Adipocyte (in vitro differentiated cells): ENCODE measurements at regions not wholly inside any gene's neighbourhood (a gene's known extent, or its start where the extent isn't known, plus 50 kb on each side); places are given as distances from the start of the nearest gene placed in this dataset.

ENCODE experiments used
- DNase-seq: peaks from one replicate; pipeline ENCODE4 v3.0.0-alpha.2; 2015; ENCODE audit warnings: low read depth
- H3K27me3 ChIP-seq: replicated peaks from 2 replicates; pipeline ENCODE4 v1.7.0; 2013; ENCODE audit warnings: mild to moderate bottlenecking, low read length, moderate library complexity; ENCODE audit not compliant: control insufficient read depth, insufficient read depth
- H3K36me3 ChIP-seq: 2 replicates; pipeline ENCODE4 v1.7.0; 2013; ENCODE audit warnings: low read length, mild to moderate bottlenecking, moderate library complexity; ENCODE audit not compliant: control insufficient read depth, insufficient read depth, severe bottlenecking
- H3K4me1 ChIP-seq: 2 replicates; pipeline ENCODE4 v1.7.0; 2013; ENCODE audit warnings: mild to moderate bottlenecking, low read length, moderate library complexity; ENCODE audit not compliant: control insufficient read depth, insufficient read depth
- H3K4me3 ChIP-seq: 2 replicates; pipeline ENCODE4 v1.7.0; 2013; ENCODE audit warnings: mild to moderate bottlenecking, low read length, moderate library complexity
- H3K9ac ChIP-seq: 2 replicates; pipeline ENCODE4 v1.7.0; 2013; ENCODE audit warnings: mild to moderate bottlenecking, low read length, moderate library complexity
- H3K9me3 ChIP-seq: 2 replicates; pipeline ENCODE4 v1.7.0; 2013; ENCODE audit warnings: mild to moderate bottlenecking, low read length, moderate library complexity; ENCODE audit not compliant: control insufficient read depth

DNA sequence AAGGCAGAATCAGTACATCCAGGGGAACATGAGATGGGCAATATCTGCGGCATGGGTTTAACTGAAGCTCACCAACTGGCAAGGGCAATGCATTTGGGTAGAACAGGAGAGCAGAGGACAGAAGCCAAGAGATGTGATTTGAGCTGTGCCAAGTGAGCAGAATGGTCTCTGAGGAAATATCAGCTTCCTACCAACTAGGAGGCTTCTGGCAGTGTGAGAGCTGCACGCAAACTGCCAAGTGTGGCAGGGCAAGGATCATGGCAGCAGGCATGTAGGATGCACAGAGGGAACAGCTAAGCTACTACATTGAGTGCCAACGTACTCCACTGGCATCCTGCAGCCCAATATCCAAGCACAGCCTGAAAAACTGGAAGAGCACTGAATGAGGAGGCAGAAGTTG lies 1036.5 kb downstream of the TUSC7 start:
- DNase-seq = no peak
- no peak overlapping the region for H3K9ac ChIP-seq
- peaks cover 4% of the 10 kb centered on the region for H3K27me3 ChIP-seq
- no peaks in the 10 kb centered on the region for H3K36me3 ChIP-seq
- no peak overlapping the region for H3K4me3 ChIP-seq
- no peaks in the 10 kb centered on the region for H3K9me3 ChIP-seq
- no peaks in the 10 kb centered on the region for H3K4me1 ChIP-seq

DNA sequence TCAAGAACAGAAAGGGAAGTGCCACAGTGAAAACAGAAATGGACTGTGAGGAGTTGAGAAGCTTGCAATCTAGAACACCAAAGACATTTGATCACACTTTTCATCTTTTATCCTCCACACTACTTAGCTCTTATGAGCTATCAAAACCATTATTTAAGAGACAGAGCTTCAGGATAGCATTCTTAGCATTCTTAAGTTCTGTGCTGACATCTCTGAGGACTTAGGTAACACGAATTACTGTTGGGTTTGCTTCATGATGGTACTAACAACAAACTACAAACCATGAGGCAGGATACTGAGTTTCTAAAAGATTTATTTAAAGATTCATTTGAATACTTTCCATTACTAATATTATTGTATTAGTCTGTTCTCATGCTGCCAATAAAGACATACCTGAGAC lies 1038.6 kb downstream of the TUSC7 start:
- no peak for DNase-seq
- Histone ChIP-seq H3K36me3 (no peaks in the 10 kb centered on the region), H3K4me3 (no peak overlapping the region), H3K4me1 (no peaks in the 10 kb centered on the region), H3K27me3 (peaks cover 4% of the 10 kb centered on the region), H3K9ac (no peak overlapping the region), H3K9me3 (no peaks in the 10 kb centered on the region)

DNA sequence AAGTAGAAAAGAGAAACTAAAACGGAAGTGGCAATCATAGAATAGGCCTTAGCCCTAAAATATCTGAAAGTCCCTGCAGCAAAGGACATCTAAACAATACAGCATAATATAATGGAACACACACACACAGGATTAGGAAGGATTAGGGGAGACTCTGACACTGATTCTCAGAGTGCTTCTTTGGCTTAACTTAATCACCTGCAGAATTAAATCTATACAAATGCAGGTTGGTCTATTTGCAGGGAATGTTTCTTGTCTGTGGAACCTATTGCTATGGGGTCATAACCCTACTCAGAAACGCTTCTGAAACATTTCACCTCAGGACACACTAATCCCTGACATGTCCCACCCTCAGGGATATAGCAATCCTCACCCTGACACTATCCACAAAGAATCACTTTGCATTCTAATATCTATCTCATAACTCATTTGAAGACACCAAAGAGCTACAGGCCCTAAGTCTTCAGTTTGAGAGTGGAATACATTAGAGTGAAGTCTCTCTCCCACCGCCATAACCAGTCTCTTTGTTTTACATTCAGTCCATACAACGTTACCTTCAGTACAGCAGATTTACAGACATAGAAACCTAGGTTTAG lies 1041.2 kb downstream of the TUSC7 start:
- Histone ChIP-seq H3K36me3 (no peaks in the 10 kb centered on the region), H3K9ac (no peak overlapping the region), H3K27me3 (no peaks in the 10 kb centered on the region), H3K4me3 (no peak overlapping the region), H3K4me1 (no peaks in the 10 kb centered on the region), H3K9me3 (no peaks in the 10 kb centered on the region)
- no peak for DNase-seq

DNA sequence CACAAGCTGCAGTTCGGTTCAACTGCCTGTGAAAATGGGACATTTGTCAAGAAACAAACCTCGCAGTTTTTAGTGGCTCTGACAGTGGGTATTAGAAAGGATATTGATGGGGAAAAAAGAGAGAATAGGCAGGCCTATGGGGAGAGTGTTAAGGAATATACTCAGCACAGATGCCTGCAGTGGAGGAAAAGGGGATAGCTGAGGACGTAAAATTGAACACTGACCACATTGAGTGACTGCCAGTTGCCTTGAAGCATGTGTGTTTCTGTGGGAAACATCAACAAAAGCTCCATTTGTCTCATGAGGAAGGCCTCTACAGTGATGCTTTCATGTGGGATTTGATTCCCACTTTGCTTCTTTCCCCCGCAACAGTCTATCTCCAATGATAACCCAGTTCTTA lies 1042.1 kb downstream of the TUSC7 start:
- Histone ChIP-seq H3K9ac (no peak overlapping the region), H3K27me3 (no peaks in the 10 kb centered on the region), H3K4me1 (no peaks in the 10 kb centered on the region), H3K4me3 (no peak overlapping the region), H3K9me3 (no peaks in the 10 kb centered on the region), H3K36me3 (no peaks in the 10 kb centered on the region)
- DNase-seq = no peak

DNA sequence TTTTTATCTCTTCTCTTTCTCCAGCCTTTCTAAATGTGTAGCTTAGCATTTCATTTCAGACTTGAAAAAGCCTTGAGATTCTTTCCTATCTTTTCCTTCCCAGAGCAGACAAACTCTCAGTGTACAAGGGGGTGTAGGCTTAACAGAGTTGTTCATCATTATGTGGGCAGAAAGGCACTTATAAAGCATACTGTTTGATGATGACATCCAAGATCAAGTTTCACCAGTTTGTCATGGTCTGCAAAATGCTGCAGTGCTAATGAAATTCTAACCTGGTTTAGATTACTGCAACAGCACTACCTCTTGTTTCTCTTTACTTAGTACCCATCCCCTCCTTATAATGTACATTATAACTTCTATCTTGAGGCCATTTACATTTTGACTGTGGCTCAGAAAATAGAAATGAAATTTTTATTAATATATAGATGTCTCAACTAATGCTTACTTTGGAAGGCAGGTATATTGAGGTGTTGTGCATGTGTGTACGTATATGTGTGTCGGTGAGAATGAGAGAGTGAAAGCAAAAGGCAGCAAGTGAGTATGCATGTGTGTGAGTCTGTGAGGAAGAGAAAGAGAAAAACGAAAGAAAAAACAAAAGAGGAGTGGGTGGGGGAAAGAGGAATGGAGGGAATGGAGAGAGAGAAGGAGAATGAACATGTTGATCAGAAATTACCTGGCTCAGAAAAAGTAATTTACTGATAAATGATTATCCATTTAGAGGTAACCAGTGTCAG lies 1043.6 kb downstream of the TUSC7 start:
- Histone ChIP-seq H3K9ac (no peak overlapping the region), H3K4me1 (no peaks in the 10 kb centered on the region), H3K36me3 (no peaks in the 10 kb centered on the region)

DNA sequence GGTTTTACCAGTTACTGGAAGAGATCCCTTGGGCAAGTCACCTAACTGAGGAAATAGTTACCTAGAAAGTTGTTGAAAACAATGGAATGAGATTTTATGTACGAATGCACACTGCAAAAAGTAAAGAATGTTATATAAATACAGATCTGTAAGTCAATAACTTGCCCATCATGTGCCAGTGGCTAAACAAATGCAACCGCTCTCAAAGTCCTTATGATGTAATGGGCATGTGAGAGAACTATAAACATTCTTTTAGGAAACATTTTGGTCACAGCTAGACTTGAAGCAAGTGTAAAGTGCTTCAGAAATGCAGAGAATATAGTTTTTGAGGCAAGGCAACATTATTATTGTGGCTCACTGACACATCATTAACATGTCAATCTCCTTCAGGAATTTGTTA lies 1044.5 kb downstream of the TUSC7 start:
- Histone ChIP-seq H3K4me3 (no peak overlapping the region), H3K9me3 (no peaks in the 10 kb centered on the region), H3K9ac (no peak overlapping the region), H3K36me3 (no peaks in the 10 kb centered on the region), H3K4me1 (no peaks in the 10 kb centered on the region), H3K27me3 (no peaks in the 10 kb centered on the region)
- DNase-seq = no peak

More for the DNA sequence above, 1043.6 kb downstream of the TUSC7 start:
- DNase-seq = peak; percentile 86
- H3K4me3 ChIP-seq = no peak overlapping the region
- no peaks in the 10 kb centered on the region for H3K9me3 ChIP-seq
- no peaks in the 10 kb centered on the region for H3K27me3 ChIP-seq

DNA sequence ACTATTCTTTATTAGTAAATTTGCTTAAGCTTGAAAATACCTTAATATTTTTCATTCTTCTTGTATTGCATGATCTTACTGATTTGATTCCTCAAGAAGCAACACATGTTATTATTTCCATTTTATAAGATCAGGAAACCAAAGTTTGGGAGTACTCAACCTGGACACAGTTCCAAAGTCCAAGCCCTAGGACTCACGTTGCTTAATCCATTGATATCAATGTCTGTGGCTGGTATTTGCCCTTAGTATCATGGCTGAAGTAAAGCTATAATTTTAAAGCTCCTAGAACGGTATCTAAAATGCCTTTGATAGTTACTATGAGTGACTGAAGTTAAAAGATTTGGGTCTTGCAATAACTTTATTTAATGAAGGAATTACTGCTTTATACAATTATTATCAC lies 1045.3 kb downstream of the TUSC7 start:
- no peaks in the 10 kb centered on the region for H3K36me3 ChIP-seq
- no peak overlapping the region for H3K4me3 ChIP-seq
- H3K9me3 ChIP-seq = no peaks in the 10 kb centered on the region
- no peaks in the 10 kb centered on the region for H3K27me3 ChIP-seq
- no peak overlapping the region for H3K9ac ChIP-seq
- DNase-seq = no peak
- H3K4me1 ChIP-seq = no peaks in the 10 kb centered on the region

DNA sequence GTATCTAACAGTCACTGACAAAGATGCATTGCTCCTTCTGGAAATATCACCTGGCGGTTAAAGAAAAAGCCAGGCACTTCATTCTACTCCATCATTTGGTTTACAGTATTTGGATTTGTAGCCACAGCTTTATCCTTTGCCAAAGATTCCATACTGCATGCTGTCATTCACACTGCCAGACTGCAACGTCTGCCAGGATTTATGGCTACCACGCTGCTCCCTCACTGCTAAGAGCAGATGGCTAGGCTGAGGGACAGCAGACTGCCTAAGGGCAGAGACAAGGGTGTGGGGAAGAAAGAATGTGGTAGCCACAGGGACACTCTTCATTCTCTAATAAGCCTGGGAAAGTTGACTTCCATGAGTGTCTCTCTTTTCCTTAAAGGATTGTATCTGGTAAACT lies 1047.0 kb downstream of the TUSC7 start:
- H3K9me3 ChIP-seq = no peaks in the 10 kb centered on the region
- DNase-seq = no peak
- H3K36me3 ChIP-seq = no peaks in the 10 kb centered on the region
- H3K4me3 ChIP-seq = no peak overlapping the region
- H3K27me3 ChIP-seq = no peaks in the 10 kb centered on the region
- H3K9ac ChIP-seq = no peak overlapping the region
- no peaks in the 10 kb centered on the region for H3K4me1 ChIP-seq

DNA sequence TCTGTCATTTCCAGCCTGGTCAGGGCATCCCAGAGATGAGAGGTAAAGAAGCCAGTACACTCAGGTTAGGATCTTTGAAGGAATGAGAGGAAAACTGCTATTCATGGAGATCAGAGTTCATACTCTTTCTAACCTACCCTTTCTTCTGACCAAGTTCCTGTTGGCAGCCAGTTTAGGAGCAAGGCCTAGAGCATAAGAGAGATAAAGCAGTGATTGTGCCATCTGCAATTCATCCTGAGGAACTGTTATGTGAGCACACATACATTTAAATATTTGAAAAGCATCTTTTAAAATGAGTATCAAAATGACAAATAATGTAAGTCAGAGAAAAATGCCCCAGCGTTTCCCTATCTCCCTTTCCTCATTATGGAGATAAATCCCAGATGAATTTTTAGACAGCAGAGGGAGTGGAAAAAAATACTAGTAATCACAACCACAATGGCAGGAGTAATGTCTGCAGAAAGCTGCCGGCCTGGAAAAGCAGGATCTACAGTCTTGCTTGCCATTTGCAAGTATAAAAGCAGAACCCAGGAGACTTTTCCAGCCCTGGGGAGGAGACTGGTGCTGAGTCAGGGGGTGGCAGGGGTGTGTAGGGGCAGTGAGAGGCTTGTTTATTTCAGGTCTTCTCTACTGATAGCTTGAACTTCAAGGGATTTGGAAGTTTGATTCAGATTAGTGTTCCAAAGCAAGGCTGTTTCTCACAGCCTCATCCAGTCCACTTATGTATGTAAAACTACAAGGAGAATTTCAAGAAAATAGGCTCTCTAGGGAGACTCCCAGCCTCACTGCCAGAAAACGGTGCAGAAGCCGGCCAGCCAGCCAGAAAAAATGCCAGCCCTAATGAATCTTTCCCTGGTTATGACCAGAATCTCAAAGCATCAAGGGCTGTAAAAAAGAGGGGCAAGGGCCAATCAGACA lies 1052.4 kb downstream of the TUSC7 start:
- Histone ChIP-seq H3K4me1 (peaks cover 11% of the 10 kb centered on the region), H3K36me3 (no peaks in the 10 kb centered on the region), H3K27me3 (peaks cover 8% of the 10 kb centered on the region), H3K9me3 (no peaks in the 10 kb centered on the region), H3K4me3 (no peak overlapping the region), H3K9ac (no peak overlapping the region)
- DNase-seq = no peak

DNA sequence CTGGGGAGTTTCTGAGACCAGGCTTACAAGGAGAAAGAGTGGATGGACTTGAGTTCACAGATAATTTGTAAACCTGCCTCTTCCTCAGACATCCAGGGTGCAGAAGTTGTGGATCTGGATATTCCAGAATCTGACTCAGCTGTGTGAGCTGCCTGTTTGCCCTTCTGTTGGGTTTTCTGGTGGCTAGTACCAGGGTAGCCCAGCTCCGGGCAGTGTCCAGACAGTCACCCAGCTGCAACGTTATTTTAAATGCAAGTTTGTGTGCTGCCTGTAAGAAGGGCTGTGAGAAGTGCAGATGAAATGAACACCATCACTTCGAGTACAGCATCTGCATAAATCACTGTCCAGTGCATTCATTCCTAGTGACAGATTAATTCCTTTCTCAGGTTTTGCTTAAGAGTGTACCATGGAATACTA lies 1053.0 kb downstream of the TUSC7 start:
- Histone ChIP-seq H3K9ac (no peak overlapping the region), H3K9me3 (no peaks in the 10 kb centered on the region), H3K36me3 (no peaks in the 10 kb centered on the region), H3K4me3 (no peak overlapping the region), H3K27me3 (peaks cover 8% of the 10 kb centered on the region), H3K4me1 (peaks cover 11% of the 10 kb centered on the region)
- DNase-seq = no peak

DNA sequence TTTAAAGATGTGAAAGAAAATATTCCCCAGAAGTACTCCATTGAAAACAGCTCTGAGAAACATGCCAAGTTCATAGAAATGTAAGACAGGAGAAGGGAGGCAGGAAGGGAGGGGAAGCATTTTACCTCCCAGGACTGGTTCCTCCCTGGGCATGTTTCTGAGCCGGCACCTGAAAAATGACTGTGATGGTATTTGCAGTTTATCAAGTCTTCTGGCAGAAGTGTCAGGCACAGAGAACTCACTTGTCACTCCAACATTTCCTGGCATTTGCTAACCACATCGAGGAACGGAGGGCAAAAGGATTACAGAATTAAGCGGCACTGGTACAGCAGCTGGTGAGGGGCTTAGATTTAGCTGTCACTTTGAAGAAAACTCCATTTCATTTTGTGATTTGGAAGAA lies 1054.0 kb downstream of the TUSC7 start:
- DNase-seq = no peak
- H3K36me3 ChIP-seq = no peaks in the 10 kb centered on the region
- H3K27me3 ChIP-seq = peaks cover 8% of the 10 kb centered on the region
- H3K9me3 ChIP-seq = no peaks in the 10 kb centered on the region
- peaks cover 11% of the 10 kb centered on the region for H3K4me1 ChIP-seq
- no peak overlapping the region for H3K4me3 ChIP-seq
- H3K9ac ChIP-seq = no peak overlapping the region
